ENCODE measurements at regions not wholly inside any gene's neighbourhood (a gene's known extent, or its start where the extent isn't known, plus 50 kb on each side); places are given as distances from the start of the nearest gene placed in this dataset.
"Not testable (repeated sequence)": the region's sequence is repeated elsewhere in the genome, so short reads cannot be mapped to it uniquely, and the experiment has no call there.

DNA sequence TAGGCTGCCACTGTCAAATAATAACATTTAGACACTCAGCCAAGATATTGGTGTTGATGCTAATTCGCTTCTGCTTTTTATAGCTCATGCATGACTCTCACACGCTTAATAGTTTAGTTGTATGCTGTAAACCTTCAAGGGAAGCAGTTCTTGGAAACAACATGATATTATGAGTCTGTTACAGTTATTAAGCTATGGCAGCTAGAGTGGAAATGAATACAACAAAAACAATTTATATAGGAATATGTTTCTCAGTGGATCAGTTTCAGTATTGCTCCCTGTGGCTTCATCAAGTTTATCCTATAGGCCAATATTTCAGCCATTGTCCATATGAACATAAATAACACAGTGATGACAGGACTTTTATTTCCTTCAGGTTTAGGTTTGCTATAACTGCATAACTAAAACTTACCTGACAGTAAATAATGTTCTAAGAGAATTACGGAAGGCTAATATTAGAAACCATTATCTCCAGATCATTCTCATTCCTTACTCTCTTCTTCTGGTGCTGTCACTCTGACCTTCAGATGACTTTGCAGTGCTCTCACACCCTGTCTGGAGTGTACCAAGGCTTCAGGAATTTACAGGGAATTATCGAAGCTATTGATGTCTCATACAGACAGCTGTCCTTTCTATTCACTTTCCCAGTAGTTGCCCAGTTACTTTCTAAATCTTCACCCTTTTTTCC, 555.0 kb downstream of the ANKRD50 start:
- Mint-ChIP-seq H3K4me1 (no peaks in the 10 kb centered on the region), H3K27me3 (ENCODE audit: low read depth in 2 of 2) (no peaks in the 10 kb centered on the region), H3K27ac (no peak overlapping the region), H3K4me3 (no peak overlapping the region), H3K9me3 (peaks cover 4 to 8% of the 10 kb centered on the region in 2 donors), H3K36me3 (no peaks in the 10 kb centered on the region)
- H3K27me3 ChIP-seq (ENCODE audit: control insufficient read depth, insufficient read depth, low read length), result no peaks in the 10 kb centered on the region
- H3K9me3 ChIP-seq (ENCODE audit: control insufficient read depth, insufficient read depth, low read length), result no peaks in the 10 kb centered on the region
- H3K4me1 ChIP-seq (ENCODE audit: control insufficient read depth, insufficient read depth, low read length), result no peaks in the 10 kb centered on the region
- WGBS (ENCODE audit: insufficient coverage), result 89% methylated on average over 4 of the region's 4 CpGs
- ATAC-seq (no peak), DNase-seq (no peak)
- H3K27ac ChIP-seq (ENCODE audit: low read length), result no peak overlapping the region
- H3K36me3 ChIP-seq (ENCODE audit: control insufficient read depth, insufficient read depth, low read length), result no peaks in the 10 kb centered on the region
- intact Hi-C loops (cut with micrococcal nuclease), result no loop called here
- no peak for TF ChIP-seq CTCF (IDR thresholded peaks at IDR 0.05)
- H3K4me3 ChIP-seq (ENCODE audit: low read length), result no peak overlapping the region

GRCh38 chr4:124163401-124163800, 549.1 kb downstream of the ANKRD50 start:
- no peak overlapping the region for H3K27ac ChIP-seq (ENCODE audit: low read length)
- WGBS (ENCODE audit: insufficient coverage), result no CpG with 5 or more reads among the region's 1 CpG
- H3K4me3 Mint-ChIP-seq, result no peak overlapping the region
- no peaks in the 10 kb centered on the region for H3K36me3 Mint-ChIP-seq
- TF ChIP-seq CTCF (IDR thresholded peaks at IDR 0.05), result no peak
- no peaks in the 10 kb centered on the region for H3K36me3 ChIP-seq (ENCODE audit: control insufficient read depth, insufficient read depth, low read length)
- H3K27me3 ChIP-seq (ENCODE audit: control insufficient read depth, insufficient read depth, low read length), result no peaks in the 10 kb centered on the region
- H3K9me3 ChIP-seq (ENCODE audit: control insufficient read depth, insufficient read depth, low read length), result no peaks in the 10 kb centered on the region
- DNase-seq (no peak), ATAC-seq (no peak)
- intact Hi-C loops (cut with micrococcal nuclease), result no loop called here
- H3K4me3 ChIP-seq (ENCODE audit: low read length), result no peak overlapping the region
- H3K9me3 Mint-ChIP-seq, result peaks cover 4 to 6% of the 10 kb centered on the region in 2 donors
- H3K27me3 Mint-ChIP-seq (ENCODE audit: low read depth in 2 of 2), result no peaks in the 10 kb centered on the region
- no peaks in the 10 kb centered on the region for H3K4me1 Mint-ChIP-seq
- no peak overlapping the region for H3K27ac Mint-ChIP-seq
- no peaks in the 10 kb centered on the region for H3K4me1 ChIP-seq (ENCODE audit: control insufficient read depth, insufficient read depth, low read length)

DNA sequence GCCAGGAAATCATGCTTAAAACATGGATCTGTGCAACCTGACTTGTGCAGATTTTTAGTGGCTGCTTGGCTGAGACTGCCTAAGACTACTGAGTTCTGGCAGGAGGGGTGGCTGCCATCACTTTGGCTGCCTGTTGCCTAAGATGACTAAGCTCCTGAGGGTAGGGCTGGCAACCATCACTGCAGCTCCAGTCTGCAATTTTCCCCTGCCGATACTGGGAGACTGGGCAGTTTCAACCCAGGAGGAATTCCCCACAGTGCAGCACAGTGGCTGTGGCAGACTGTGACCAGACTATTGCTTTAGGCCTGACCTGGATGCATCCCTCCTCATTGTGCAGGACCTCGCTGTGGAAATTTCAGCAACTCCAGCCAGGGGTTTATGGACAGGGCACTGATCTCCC, 544.9 kb downstream of the ANKRD50 start:
- Mint-ChIP-seq H3K4me3 (no peak overlapping the region), H3K4me1 (no peaks in the 10 kb centered on the region), H3K9me3 (peaks cover 8 to 17% of the 10 kb centered on the region in 2 donors), H3K27me3 (ENCODE audit: low read depth in 2 of 2) (no peaks in the 10 kb centered on the region), H3K27ac (no peak overlapping the region), H3K36me3 (no peaks in the 10 kb centered on the region)
- ATAC-seq (no peak), DNase-seq (no peak)
- H3K9me3 ChIP-seq (ENCODE audit: control insufficient read depth, insufficient read depth, low read length), result no peaks in the 10 kb centered on the region
- H3K4me1 ChIP-seq (ENCODE audit: control insufficient read depth, insufficient read depth, low read length), result no peaks in the 10 kb centered on the region
- no peak for TF ChIP-seq CTCF (IDR thresholded peaks at IDR 0.05)
- no peak overlapping the region for H3K4me3 ChIP-seq (ENCODE audit: low read length)
- H3K36me3 ChIP-seq (ENCODE audit: control insufficient read depth, insufficient read depth, low read length), result no peaks in the 10 kb centered on the region
- H3K27me3 ChIP-seq (ENCODE audit: control insufficient read depth, insufficient read depth, low read length), result no peaks in the 10 kb centered on the region
- no peak overlapping the region for H3K27ac ChIP-seq (ENCODE audit: low read length)
- 95% methylated on average over 2 of the region's 2 CpGs for WGBS (ENCODE audit: insufficient coverage)
- intact Hi-C loops (cut with micrococcal nuclease), result no loop called here

- H3K36me3 Mint-ChIP-seq; intact Hi-C loops (cut with micrococcal nuclease); H3K27ac Mint-ChIP-seq; H3K27ac ChIP-seq (ENCODE audit: low read length); H3K4me3 ChIP-seq (ENCODE audit: low read length); H3K36me3 ChIP-seq (ENCODE audit: control insufficient read depth, insufficient read depth, low read length); ATAC-seq; H3K4me3 Mint-ChIP-seq; H3K4me1 Mint-ChIP-seq; H3K9me3 ChIP-seq (ENCODE audit: control insufficient read depth, insufficient read depth, low read length); H3K4me1 ChIP-seq (ENCODE audit: control insufficient read depth, insufficient read depth, low read length); H3K27me3 ChIP-seq (ENCODE audit: control insufficient read depth, insufficient read depth, low read length); H3K27me3 Mint-ChIP-seq (ENCODE audit: low read depth in 2 of 2); DNase-seq: not testable (repeated sequence)
- whole genome bisulfite sequencing (ENCODE audit: insufficient coverage), result 60% methylated on average over 1 of the region's 1 CpG
- peaks cover 10 to 17% of the 10 kb centered on the region in 2 donors for H3K9me3 Mint-ChIP-seq
Measured at GRCh38 chr4:124169524-124169923, 543.0 kb downstream of the ANKRD50 start.
